Neural progenitor cell (in vitro differentiated cells): ENCODE measurements at regions not wholly inside any gene's neighbourhood (a gene's known extent, or its start where the extent isn't known, plus 50 kb on each side); places are given as distances from the start of the nearest gene placed in this dataset.

ENCODE experiments used
- DNase-seq: peaks from one replicate; pipeline ENCODE4 v3.0.0-alpha.2; 2016; ENCODE audit warnings: low spot score
- H2AFZ ChIP-seq: fragments of 200-600 bp; sonication (generic); replicated peaks from 2 replicates; pipeline ENCODE4 v1.6.1; 2016; ENCODE audit warnings: antibody characterized with exemption
- H3F3A ChIP-seq: fragments of 200-600 bp; sonication (generic); 2 replicates; pipeline ENCODE4 v1.6.1; 2016; ENCODE audit warnings: antibody characterized with exemption, low read depth
- H3K27ac ChIP-seq: fragments of 200-600 bp; sonication (generic); 2 replicates; pipeline ENCODE4 v1.5.1; 2016; ENCODE audit warnings: mild to moderate bottlenecking
- H3K27me3 ChIP-seq: fragments of 200-600 bp; sonication (generic); 2 replicates; pipeline ENCODE4 v1.6.1; 2016; ENCODE audit warnings: mild to moderate bottlenecking, moderate library complexity
- H3K36me3 ChIP-seq: fragments of 200-600 bp; sonication (generic); 2 replicates; pipeline ENCODE4 v1.5.1; 2016
- H3K4me1 ChIP-seq: fragments of 200-600 bp; sonication (generic); 2 replicates; pipeline ENCODE4 v1.6.1; 2016; ENCODE audit warnings: mixed run types
- H3K4me2 ChIP-seq: fragments of 200-600 bp; sonication (generic); 2 replicates; pipeline ENCODE4 v1.6.1; 2016
- H3K4me3 ChIP-seq: fragments of 200-600 bp; sonication (generic); 2 replicates; pipeline ENCODE4 v1.5.1; 2016
- H3K79me2 ChIP-seq: fragments of 200-600 bp; sonication (generic); 2 replicates; pipeline ENCODE4 v1.6.1; 2016; ENCODE audit warnings: low read depth
- H3K9ac ChIP-seq: fragments of 200-600 bp; sonication (generic); 2 replicates; pipeline ENCODE4 v1.6.1; 2016
- H3K9me3 ChIP-seq: fragments of 200-600 bp; sonication (generic); 2 replicates; pipeline ENCODE4 v1.5.1; 2016; ENCODE audit warnings: low read depth
- H4K20me1 ChIP-seq: fragments of 200-600 bp; sonication (generic); 2 replicates; pipeline ENCODE4 v1.6.1; 2016; ENCODE audit warnings: low read depth
- H3K27ac Mint-ChIP-seq: 3 replicates; pipeline ENCODE4 v1.8.0; 2021; ENCODE audit warnings: mixed read lengths
- H3K27me3 Mint-ChIP-seq: 2 replicates; pipeline ENCODE4 v1.8.0; 2022; ENCODE audit warnings: low read depth, mild to moderate bottlenecking, inconsistent platforms, moderate library complexity, mixed read lengths; ENCODE audit not compliant: insufficient read depth
- H3K36me3 Mint-ChIP-seq: 3 replicates; pipeline ENCODE4 v1.8.0; 2021; ENCODE audit warnings: mixed read lengths
- H3K4me1 Mint-ChIP-seq: 3 replicates; pipeline ENCODE4 v1.8.0; 2021; ENCODE audit warnings: mixed read lengths
- H3K4me3 Mint-ChIP-seq: 3 replicates; pipeline ENCODE4 v1.8.0; 2021; ENCODE audit warnings: mild to moderate bottlenecking, moderate library complexity, mixed read lengths
- H3K9me3 Mint-ChIP-seq: 3 replicates; pipeline ENCODE4 v1.8.0; 2020; ENCODE audit warnings: mixed read lengths
- CTCF ChIP-seq: fragments of 200-600 bp; sonication (generic); IDR thresholded peaks from 2 replicates; pipeline ENCODE4 v1.5.1; 2017; ENCODE audit warnings: antibody characterized with exemption, mild to moderate bottlenecking
- EZH2 ChIP-seq: fragments of 200-600 bp; sonication (generic); IDR thresholded peaks from 2 replicates; pipeline ENCODE4 v1.6.1; 2017; ENCODE audit warnings: antibody characterized with exemption, mild to moderate bottlenecking, moderate library complexity
- EZH2phosphoT487 ChIP-seq: fragments of 200-600 bp; sonication (generic); IDR thresholded peaks from 2 replicates; pipeline ENCODE4 v1.6.1; 2017; ENCODE audit warnings: antibody characterized with exemption

- no peak for TF ChIP-seq CTCF
- TF ChIP-seq EZH2phosphoT487, result no peak
- no peak for TF ChIP-seq EZH2
- H3K27me3 Mint-ChIP-seq, result no peaks in the 10 kb centered on the region
- H3F3A ChIP-seq, result no peaks in the 10 kb centered on the region
- H3K27me3 ChIP-seq, result no peaks in the 10 kb centered on the region
- no peak overlapping the region for H3K4me3 Mint-ChIP-seq
- no peaks in the 10 kb centered on the region for H3K79me2 ChIP-seq
- peaks cover 42% of the 10 kb centered on the region for H3K4me1 Mint-ChIP-seq
- no peak overlapping the region for H3K4me3 ChIP-seq
- H3K9me3 ChIP-seq, result no peaks in the 10 kb centered on the region
- H2AFZ ChIP-seq, result no peak overlapping the region
- H3K9ac ChIP-seq, result no peak overlapping the region
- H3K36me3 ChIP-seq, result no peaks in the 10 kb centered on the region
- H3K4me2 ChIP-seq, result no peak overlapping the region
- H4K20me1 ChIP-seq, result no peaks in the 10 kb centered on the region
- peaks cover 12% of the 10 kb centered on the region for H3K4me1 ChIP-seq
- H3K27ac ChIP-seq, result no peak overlapping the region
- peak overlapping the region; percentile 57 for H3K27ac Mint-ChIP-seq
- no peaks in the 10 kb centered on the region for H3K36me3 Mint-ChIP-seq
- no peaks in the 10 kb centered on the region for H3K9me3 Mint-ChIP-seq
- DNase-seq, result no peak
Measured at GRCh38 chr6:147654103-147654845, 145.8 kb downstream of the SAMD5 start.

GRCh38 chr6:147660334-147661311 is 152.1 kb downstream of the SAMD5 start:
- Mint-ChIP-seq H3K27ac (no peak overlapping the region), H3K9me3 (peaks cover 2% of the 10 kb centered on the region), H3K4me1 (peaks cover 24% of the 10 kb centered on the region), H3K36me3 (peaks cover 2% of the 10 kb centered on the region), H3K4me3 (no peak overlapping the region), H3K27me3 (peaks cover 2% of the 10 kb centered on the region)
- no peaks in the 10 kb centered on the region for H4K20me1 ChIP-seq
- no peak overlapping the region for H3K4me2 ChIP-seq
- H3K9me3 ChIP-seq, result no peaks in the 10 kb centered on the region
- H3F3A ChIP-seq, result no peaks in the 10 kb centered on the region
- no peak overlapping the region for H3K4me3 ChIP-seq
- H3K79me2 ChIP-seq, result no peaks in the 10 kb centered on the region
- no peaks in the 10 kb centered on the region for H3K36me3 ChIP-seq
- no peak overlapping the region for H2AFZ ChIP-seq
- H3K4me1 ChIP-seq, result peaks cover 12% of the 10 kb centered on the region
- DNase-seq, result no peak
- no peaks in the 10 kb centered on the region for H3K27me3 ChIP-seq
- TF ChIP-seq EZH2 (no peak), CTCF (no peak), EZH2phosphoT487 (no peak)
- H3K9ac ChIP-seq, result no peak overlapping the region
- H3K27ac ChIP-seq, result no peak overlapping the region

GRCh38 chr6:147662646-147663045 is 154.2 kb downstream of the SAMD5 start:
- H3K4me2 ChIP-seq, result no peak overlapping the region
- H3F3A ChIP-seq, result no peaks in the 10 kb centered on the region
- peaks cover 2% of the 10 kb centered on the region for H3K36me3 Mint-ChIP-seq
- no peaks in the 10 kb centered on the region for H3K79me2 ChIP-seq
- H3K36me3 ChIP-seq, result no peaks in the 10 kb centered on the region
- H3K27me3 ChIP-seq, result no peaks in the 10 kb centered on the region
- DNase-seq, result no peak
- no peak overlapping the region for H3K4me3 ChIP-seq
- H3K27me3 Mint-ChIP-seq, result peaks cover 2% of the 10 kb centered on the region
- H2AFZ ChIP-seq, result no peak overlapping the region
- peaks cover 2% of the 10 kb centered on the region for H3K9me3 Mint-ChIP-seq
- peaks cover 19% of the 10 kb centered on the region for H3K4me1 ChIP-seq
- no peaks in the 10 kb centered on the region for H4K20me1 ChIP-seq
- no peak overlapping the region for H3K4me3 Mint-ChIP-seq
- peaks cover 37% of the 10 kb centered on the region for H3K4me1 Mint-ChIP-seq
- no peaks in the 10 kb centered on the region for H3K9me3 ChIP-seq
- no peak overlapping the region for H3K27ac ChIP-seq
- TF ChIP-seq CTCF (no peak), EZH2phosphoT487 (no peak), EZH2 (no peak)
- no peak overlapping the region for H3K27ac Mint-ChIP-seq
- no peak overlapping the region for H3K9ac ChIP-seq
